Naive thymus-derived CD4-positive, alpha-beta T cell (primary cell): ENCODE measurements at regions not wholly inside any gene's neighbourhood (a gene's known extent, or its start where the extent isn't known, plus 50 kb on each side); places are given as distances from the start of the nearest gene placed in this dataset.

Experiments used
- ATAC-seq: fragments of 150-1000 bp; cut with Tn5 transposase; 2 replicates; pipeline ENCODE4 v1.10.0; 2021; ENCODE audit warnings: mild to moderate bottlenecking, moderate library complexity
- CTCF ChIA-PET: fragments of 350-600 bp; sonication (Branson Sonifier 250); formaldehyde crosslinking; loops from one replicate; lab custom pipeline; 2021; ENCODE audit warnings: antibody characterized with exemption; lab: Charles Lee
- POLR2A ChIA-PET: fragments of 350-600 bp; sonication (Branson Sonifier 250); formaldehyde crosslinking; loops from one replicate; lab custom pipeline; 2021; ENCODE audit warnings: antibody characterized with exemption, inconsistent platforms; lab: Charles Lee
- DNase-seq, 9 donors: peaks; one replicate each; pipeline versions ENCODE4 v3.0.0 to v3.0.0-alpha.2; 2020 to 2022; ENCODE audit warnings: mixed read lengths in 1 of 9
- H3K27ac ChIP-seq: one replicate; pipeline ENCODE4 v1.7.0; 2013; ENCODE audit warnings: mild to moderate bottlenecking, low read depth, low read length, moderate library complexity
- H3K27me3 ChIP-seq, 2 donors: one replicate each; pipeline ENCODE4 v1.7.0; 2013; ENCODE audit warnings: low read length in 2 of 2, mild to moderate bottlenecking in 2 of 2, moderate library complexity in 2 of 2; ENCODE audit not compliant: control insufficient read depth in 2 of 2, insufficient read depth in 2 of 2
- H3K36me3 ChIP-seq, 3 experiments: 1 replicate in 2 of 3; 2 replicates in 1 of 3; pipeline ENCODE4 v1.7.0; 2013; ENCODE audit warnings: low read length in 3 of 3, mild to moderate bottlenecking in 3 of 3, moderate library complexity in 1 of 3; ENCODE audit not compliant: insufficient read depth in 3 of 3, control insufficient read depth in 2 of 3
- H3K4me1 ChIP-seq, 2 donors: one replicate each; pipeline ENCODE4 v1.7.0; 2013; ENCODE audit warnings: low read length in 2 of 2, mild to moderate bottlenecking in 2 of 2, moderate library complexity in 1 of 2; ENCODE audit not compliant: control insufficient read depth in 2 of 2, insufficient read depth in 2 of 2
- H3K4me3 ChIP-seq: 2 replicates; pipeline ENCODE4 v1.7.0; 2013; ENCODE audit warnings: mild to moderate bottlenecking, low read length
- H3K9me3 ChIP-seq, 3 experiments: 1 replicate in 2 of 3; 2 replicates in 1 of 3; pipeline ENCODE4 v1.7.0; 2013; ENCODE audit warnings: low read length in 3 of 3; ENCODE audit not compliant: control insufficient read depth in 2 of 3
- H3K27ac Mint-ChIP-seq, 9 donors: one replicate each; pipeline ENCODE4 v1.8.0; 2020 to 2022; ENCODE audit warnings: mixed read lengths in 9 of 9, mild to moderate bottlenecking in 8 of 9, moderate library complexity in 5 of 9, inconsistent platforms in 2 of 9
- H3K27me3 Mint-ChIP-seq, 5 donors: one replicate each; pipeline ENCODE4 v1.8.0; 2021 to 2022; ENCODE audit warnings: mixed read lengths in 5 of 5, mild to moderate bottlenecking in 1 of 5
- H3K36me3 Mint-ChIP-seq, 5 donors: one replicate each; pipeline ENCODE4 v1.8.0; 2020 to 2022; ENCODE audit warnings: mixed read lengths in 5 of 5, mild to moderate bottlenecking in 3 of 5, inconsistent platforms in 1 of 5
- H3K4me1 Mint-ChIP-seq, 7 donors: one replicate each; pipeline ENCODE4 v1.8.0; 2020 to 2022; ENCODE audit warnings: mixed read lengths in 7 of 7, mild to moderate bottlenecking in 3 of 7, inconsistent platforms in 1 of 7
- H3K4me3 Mint-ChIP-seq, 10 donors: one replicate each; pipeline ENCODE4 v1.8.0; 2020 to 2022; ENCODE audit warnings: mild to moderate bottlenecking in 10 of 10, mixed read lengths in 10 of 10, moderate library complexity in 6 of 10, inconsistent platforms in 2 of 10
- H3K9me3 Mint-ChIP-seq, 11 donors: one replicate each; pipeline ENCODE4 v1.8.0; 2020 to 2022; ENCODE audit warnings: mixed read lengths in 11 of 11, mild to moderate bottlenecking in 4 of 11, inconsistent platforms in 1 of 11, moderate library complexity in 1 of 11
- intact Hi-C, 2 donors: fragments of 100-400 bp; cut with micrococcal nuclease; formaldehyde crosslinking; loops; one replicate each; pipeline ENCODE4 v1.15.1; 2023

DNA sequence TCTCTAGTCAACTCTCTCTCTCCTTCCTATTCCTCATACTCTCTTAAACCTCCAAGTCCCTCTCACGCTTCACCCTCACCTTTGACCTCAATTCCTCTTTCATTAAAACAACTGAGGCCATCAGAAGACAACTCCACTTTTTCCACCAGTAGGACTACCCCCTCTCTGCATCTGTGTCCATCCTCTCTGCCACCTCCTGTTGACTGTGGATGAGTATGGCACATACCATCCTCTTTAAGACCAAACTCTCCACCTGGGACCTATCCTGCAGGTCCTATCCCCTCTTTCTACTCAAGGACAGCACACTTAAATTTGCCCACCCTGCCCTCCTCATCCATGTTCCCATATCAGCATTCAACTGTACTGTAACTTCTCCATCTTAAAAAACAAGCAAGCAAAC is 89.2 kb downstream of the FOXD1 start:
- no peak overlapping the region for H3K4me3 Mint-ChIP-seq
- intact Hi-C loops, result no loop called here
- H3K4me1 ChIP-seq, result no peaks in the 10 kb centered on the region
- H3K36me3 Mint-ChIP-seq, result peaks cover 0 to 12% (median 0%) of the 10 kb centered on the region in 5 donors
- no peaks in the 10 kb centered on the region for H3K27me3 ChIP-seq
- H3K36me3 ChIP-seq, result no peaks in the 10 kb centered on the region
- H3K4me3 ChIP-seq, result no peak overlapping the region
- ChIA-PET POLR2A (no interaction called here), CTCF (no interaction called here)
- peaks cover 39 to 58% (median 43%) of the 10 kb centered on the region in 5 donors for H3K27me3 Mint-ChIP-seq
- no peaks in the 10 kb centered on the region for H3K9me3 ChIP-seq
- ATAC-seq (no peak), DNase-seq (no peak)
- H3K27ac ChIP-seq, result no peak overlapping the region
- H3K9me3 Mint-ChIP-seq, result peaks cover 0 to 8% (median 0%) of the 10 kb centered on the region in 11 donors
- H3K4me1 Mint-ChIP-seq, result peaks cover 0 to 2% (median 0%) of the 10 kb centered on the region in 7 donors
- H3K27ac Mint-ChIP-seq, result no peak overlapping the region

DNA sequence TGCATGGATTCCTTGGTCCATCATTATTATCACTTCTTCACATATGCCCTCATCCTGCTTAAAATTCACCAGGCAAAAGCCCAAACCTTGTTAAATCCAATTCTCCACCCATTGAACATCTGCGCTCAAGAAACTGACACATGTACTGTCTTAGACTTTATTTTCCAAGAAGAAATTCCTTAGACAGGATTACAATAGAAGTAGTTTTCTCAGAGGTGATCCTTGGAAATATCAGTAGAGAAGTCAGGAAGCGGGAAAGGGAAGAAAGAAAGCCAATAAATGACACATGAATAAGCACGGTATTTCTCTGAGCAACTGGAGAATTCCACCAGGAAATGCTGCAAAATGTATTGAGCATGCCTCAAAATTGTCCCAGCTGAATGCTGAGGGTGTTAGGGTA is 90.2 kb downstream of the FOXD1 start:
- intact Hi-C loops, result no loop called here
- no peaks in the 10 kb centered on the region for H3K36me3 ChIP-seq
- H3K27ac ChIP-seq, result no peak overlapping the region
- POLR2A ChIA-PET, result no interaction called here
- ATAC-seq, result no peak
- peaks cover 0 to 12% (median 0%) of the 10 kb centered on the region in 5 donors for H3K36me3 Mint-ChIP-seq
- H3K9me3 ChIP-seq, result no peaks in the 10 kb centered on the region
- peaks cover 0 to 2% (median 0%) of the 10 kb centered on the region in 7 donors for H3K4me1 Mint-ChIP-seq
- H3K9me3 Mint-ChIP-seq, result peaks cover 0 to 8% (median 0%) of the 10 kb centered on the region in 11 donors
- H3K4me3 ChIP-seq, result no peak overlapping the region
- H3K4me1 ChIP-seq, result no peaks in the 10 kb centered on the region
- no peak overlapping the region for H3K4me3 Mint-ChIP-seq
- H3K27me3 Mint-ChIP-seq, result peaks cover 40 to 60% (median 43%) of the 10 kb centered on the region in 5 donors
- DNase-seq, result no peak
- H3K27ac Mint-ChIP-seq, result no peak overlapping the region
- CTCF ChIA-PET, result no interaction called here
- no peaks in the 10 kb centered on the region for H3K27me3 ChIP-seq

DNA sequence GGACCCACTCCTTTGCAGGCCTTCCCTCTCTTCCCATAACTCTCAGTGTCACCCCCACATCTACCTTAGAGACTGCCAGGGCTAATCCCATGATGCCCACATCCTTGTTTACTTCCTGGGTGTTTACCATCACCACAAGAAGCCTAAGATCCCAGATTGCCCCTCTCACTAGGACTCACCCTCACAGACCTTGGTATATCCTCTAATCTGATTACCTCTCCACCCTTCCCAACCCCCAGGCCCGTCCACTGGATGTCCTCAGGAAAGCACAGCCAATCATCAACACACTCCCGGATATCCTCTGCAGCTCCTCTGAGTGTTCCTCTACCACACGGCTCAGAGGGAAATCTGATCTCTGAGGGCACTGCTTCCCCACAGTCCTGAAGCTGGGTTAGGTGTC is 91.0 kb downstream of the FOXD1 start:
- DNase-seq (no peak), ATAC-seq (no peak)
- H3K27ac ChIP-seq, result no peak overlapping the region
- no peaks in the 10 kb centered on the region for H3K9me3 ChIP-seq
- H3K27me3 ChIP-seq, result no peaks in the 10 kb centered on the region
- Mint-ChIP-seq H3K9me3 (peaks cover 0 to 8% (median 0%) of the 10 kb centered on the region in 11 donors), H3K36me3 (peaks cover 0 to 12% (median 0%) of the 10 kb centered on the region in 5 donors), H3K4me3 (no peak overlapping the region), H3K4me1 (peaks cover 0 to 2% (median 0%) of the 10 kb centered on the region in 7 donors), H3K27ac (no peak overlapping the region), H3K27me3 (peaks cover 38 to 59% (median 43%) of the 10 kb centered on the region in 5 donors)
- POLR2A ChIA-PET, result no interaction called here
- H3K4me3 ChIP-seq, result no peak overlapping the region
- H3K36me3 ChIP-seq, result no peaks in the 10 kb centered on the region
- no peaks in the 10 kb centered on the region for H3K4me1 ChIP-seq
- intact Hi-C loops, result no loop called here
- CTCF ChIA-PET, result no interaction called here

DNA sequence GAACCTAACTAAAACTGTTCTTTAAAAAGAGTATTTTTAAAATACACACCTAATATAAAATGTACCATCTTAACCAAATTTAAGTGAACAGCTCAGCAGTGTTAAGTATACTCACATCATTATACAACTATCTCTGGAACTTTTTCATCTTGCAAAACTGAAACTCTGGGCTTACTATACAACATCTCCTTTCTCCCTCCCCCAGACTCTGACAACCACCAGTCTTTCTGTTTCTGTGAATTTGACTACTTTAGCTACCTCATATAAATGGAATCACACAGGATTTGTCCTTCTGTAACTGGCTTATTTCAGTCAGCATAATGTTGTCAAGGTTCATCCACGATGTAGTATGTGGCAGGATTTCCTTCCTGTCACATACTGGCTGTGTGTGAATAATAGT is 93.5 kb downstream of the FOXD1 start:
- Mint-ChIP-seq H3K27me3 (peaks cover 43 to 71% (median 56%) of the 10 kb centered on the region in 5 donors), H3K27ac (no peak overlapping the region), H3K36me3 (peaks cover 0 to 14% (median 0%) of the 10 kb centered on the region in 5 donors), H3K9me3 (peaks cover 4 to 24% (median 8%) of the 10 kb centered on the region in 11 donors), H3K4me1 (peaks cover 0 to 5% (median 0%) of the 10 kb centered on the region in 7 donors), H3K4me3 (no peak overlapping the region)
- H3K27ac ChIP-seq, result no peak overlapping the region
- no peaks in the 10 kb centered on the region for H3K36me3 ChIP-seq
- ATAC-seq, result no peak
- H3K4me3 ChIP-seq, result no peak overlapping the region
- ChIA-PET CTCF (no interaction called here), POLR2A (no interaction called here)
- H3K27me3 ChIP-seq, result no peaks in the 10 kb centered on the region
- no peak for DNase-seq
- no peaks in the 10 kb centered on the region for H3K9me3 ChIP-seq
- no peaks in the 10 kb centered on the region for H3K4me1 ChIP-seq
- intact Hi-C loops, result no loop called here

DNA sequence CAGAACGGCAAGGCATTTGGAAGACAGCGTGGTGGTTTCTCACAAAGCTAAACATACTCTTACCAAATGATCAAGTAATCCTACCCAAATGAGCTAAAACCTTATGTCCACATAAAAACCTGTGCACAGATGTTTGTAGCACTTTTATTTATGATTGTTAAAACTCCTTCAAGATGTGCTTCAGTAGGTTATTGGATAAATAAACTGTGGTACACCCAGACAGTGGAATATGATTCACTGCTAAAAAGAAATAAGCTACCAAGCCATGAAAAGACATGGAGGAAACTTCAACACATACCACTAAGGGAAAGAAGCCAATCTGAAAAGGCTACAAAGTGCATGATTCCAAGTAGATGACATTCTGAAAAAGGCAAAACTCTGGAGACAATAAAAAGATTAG is 94.2 kb downstream of the FOXD1 start:
- H3K36me3 Mint-ChIP-seq, result peaks cover 0 to 14% (median 0%) of the 10 kb centered on the region in 5 donors

GRCh38 chr5:73352649-73353230 is 95.8 kb downstream of the FOXD1 start:
- Mint-ChIP-seq H3K4me3 (no peak overlapping the region), H3K27ac (no peak overlapping the region), H3K36me3 (peaks cover 0 to 17% (median 4%) of the 10 kb centered on the region in 5 donors), H3K9me3 (peaks cover 6 to 48% (median 28%) of the 10 kb centered on the region in 11 donors), H3K4me1 (peaks cover 0 to 3% (median 0%) of the 10 kb centered on the region in 7 donors), H3K27me3 (peaks cover 34 to 77% (median 60%) of the 10 kb centered on the region in 5 donors)
- intact Hi-C loops, result no loop called here
- DNase-seq (no peak), ATAC-seq (no peak)
- H3K36me3 ChIP-seq, result no peaks in the 10 kb centered on the region
- no peaks in the 10 kb centered on the region for H3K4me1 ChIP-seq
- no peak overlapping the region for H3K4me3 ChIP-seq
- H3K27me3 ChIP-seq, result no peaks in the 10 kb centered on the region
- ChIA-PET CTCF (no interaction called here), POLR2A (no interaction called here)
- H3K27ac ChIP-seq, result no peak overlapping the region
- H3K9me3 ChIP-seq, result no peaks in the 10 kb centered on the region

More for the DNA sequence above, 94.2 kb downstream of the FOXD1 start:
- no peak for ATAC-seq
- Mint-ChIP-seq H3K27me3 (peaks cover 40 to 75% (median 58%) of the 10 kb centered on the region in 5 donors), H3K9me3 (peaks cover 4 to 31% (median 14%) of the 10 kb centered on the region in 11 donors), H3K4me3 (no peak overlapping the region), H3K27ac (no peak overlapping the region), H3K4me1 (peaks cover 0 to 4% (median 0%) of the 10 kb centered on the region in 7 donors)
- DNase-seq, result no peak
- H3K27ac ChIP-seq, result no peak overlapping the region
- no peaks in the 10 kb centered on the region for H3K4me1 ChIP-seq
- no peaks in the 10 kb centered on the region for H3K36me3 ChIP-seq
- intact Hi-C loops, result no loop called here
- no peaks in the 10 kb centered on the region for H3K27me3 ChIP-seq
- H3K4me3 ChIP-seq, result no peak overlapping the region
- no peaks in the 10 kb centered on the region for H3K9me3 ChIP-seq
- CTCF ChIA-PET, result interaction anchor here (0.6 kb wide), 1 partner anchor 207 kb away, joined by 4 read pairs; no protein-coding TSS in a partner anchor
- POLR2A ChIA-PET, result no interaction called here

- Histone ChIP-seq H3K9me3 (no peaks in the 10 kb centered on the region), H3K4me1 (no peaks in the 10 kb centered on the region), H3K36me3 (no peaks in the 10 kb centered on the region), H3K27ac (no peak overlapping the region), H3K4me3 (no peak overlapping the region), H3K27me3 (no peaks in the 10 kb centered on the region)
- intact Hi-C loops, result no loop called here
- DNase-seq (no peak), ATAC-seq (no peak)
- Mint-ChIP-seq H3K27me3 (peaks cover 29 to 77% (median 59%) of the 10 kb centered on the region in 5 donors), H3K9me3 (peaks cover 6 to 53% (median 33%) of the 10 kb centered on the region in 11 donors), H3K27ac (no peak overlapping the region), H3K36me3 (peaks cover 0 to 17% (median 8%) of the 10 kb centered on the region in 5 donors), H3K4me3 (no peak overlapping the region), H3K4me1 (peaks cover 0 to 3% (median 0%) of the 10 kb centered on the region in 7 donors)
- POLR2A ChIA-PET, result no interaction called here
- CTCF ChIA-PET, result no interaction called here
Measured at GRCh38 chr5:73352243-73352642, 96.3 kb downstream of the FOXD1 start.
